ENCODE measurements at regions not wholly inside any gene's neighbourhood (a gene's known extent, or its start where the extent isn't known, plus 50 kb on each side); places are given as distances from the start of the nearest gene placed in this dataset.

GRCh38 chr21:19198801-19199200 is 795.2 kb upstream of the TMPRSS15 start:
- Histone ChIP-seq H3K9ac (ENCODE audit: insufficient read depth in 1 of 2, low read depth in 2 of 2, low read length in 2 of 2) (no peak overlapping the region), H3K27ac (ENCODE audit: extremely low read depth, low read depth, low read length) (no peak overlapping the region), H3K27me3 (ENCODE audit: control insufficient read depth in 2 of 2, insufficient read depth in 2 of 2, low read length in 2 of 2) (no peaks in the 10 kb centered on the region), H3K36me3 (ENCODE audit: control insufficient read depth, insufficient read depth, low read length) (no peaks in the 10 kb centered on the region), H3K79me2 (ENCODE audit: control insufficient read depth, insufficient read depth, low read length) (no peaks in the 10 kb centered on the region), H3K9me1 (ENCODE audit: control insufficient read depth, insufficient read depth, low read length) (no peaks in the 10 kb centered on the region), H3K4me3 (no peak overlapping the region), H3K9me3 (replicated peaks; ENCODE audit: control insufficient read depth, insufficient read depth, low read depth, low read length) (no peaks in the 10 kb centered on the region), H2AFZ (ENCODE audit: low read depth, low read length) (no peak overlapping the region), H4K20me1 (replicated peaks; ENCODE audit: control insufficient read depth, insufficient read depth, low read length) (no peaks in the 10 kb centered on the region), H3K4me1 (replicated peaks in 1 of 2; ENCODE audit: control insufficient read depth in 2 of 2, insufficient read depth in 2 of 2, low read length in 2 of 2) (no peaks in the 10 kb centered on the region), H3K4me2 (ENCODE audit: insufficient read depth, low read length) (no peak overlapping the region)
- no peak for ATAC-seq
- no peak for DNase-seq (ENCODE audit: extremely low read depth in 1 of 4, low spot score in 3 of 4)
- TF ChIP-seq NR2C2 (CRISPR knock-in tag; IDR thresholded peaks at IDR 0.05) (no peak), NR2C2 (tag; IDR thresholded peaks at IDR 0.05) (no peak), GABPA (tag; conservative IDR thresholded peaks at IDR 0.05; ENCODE audit: low read depth) (no peak), ZNF324 (CRISPR knock-in tag; IDR thresholded peaks at IDR 0.05) (no peak), SMC3 (conservative IDR thresholded peaks at IDR 0.05; ENCODE audit: insufficient read depth, low read depth, low read length) (no peak)
- TF ChIP-seq, protein P1, sequence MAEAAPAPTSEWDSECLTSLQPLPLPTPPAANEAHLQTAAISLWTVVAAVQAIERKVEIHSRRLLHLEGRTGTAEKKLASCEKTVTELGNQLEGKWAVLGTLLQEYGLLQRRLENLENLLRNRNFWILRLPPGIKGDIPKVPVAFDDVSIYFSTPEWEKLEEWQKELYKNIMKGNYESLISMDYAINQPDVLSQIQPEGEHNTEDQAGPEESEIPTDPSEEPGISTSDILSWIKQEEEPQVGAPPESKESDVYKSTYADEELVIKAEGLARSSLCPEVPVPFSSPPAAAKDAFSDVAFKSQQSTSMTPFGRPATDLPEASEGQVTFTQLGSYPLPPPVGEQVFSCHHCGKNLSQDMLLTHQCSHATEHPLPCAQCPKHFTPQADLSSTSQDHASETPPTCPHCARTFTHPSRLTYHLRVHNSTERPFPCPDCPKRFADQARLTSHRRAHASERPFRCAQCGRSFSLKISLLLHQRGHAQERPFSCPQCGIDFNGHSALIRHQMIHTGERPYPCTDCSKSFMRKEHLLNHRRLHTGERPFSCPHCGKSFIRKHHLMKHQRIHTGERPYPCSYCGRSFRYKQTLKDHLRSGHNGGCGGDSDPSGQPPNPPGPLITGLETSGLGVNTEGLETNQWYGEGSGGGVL (CRISPR knock-in tag; IDR thresholded peaks at IDR 0.05) = no peak
- ChIA-PET POLR2A (no interaction called here), CTCF (ENCODE audit: low intra/inter-chr PET ratio) (no interaction called here)
- WGBS (ENCODE audit: insufficient coverage, low coverage, missing lambda C conversion rate) = 4% methylated on average over 3 of the region's 3 CpGs
- in situ Hi-C loops (cut with MboI) (no loop called here), intact Hi-C loops (cut with micrococcal nuclease) (no loop called here)
- BruUV-seq (replicated peaks) = no TSS peak
- FAIRE-seq = no peak

Measured in K562 (cell line).